Osteocyte (in vitro differentiated cells): ENCODE measurements at regions not wholly inside any gene's neighbourhood (a gene's known extent, or its start where the extent isn't known, plus 50 kb on each side); places are given as distances from the start of the nearest gene placed in this dataset.

ENCODE experiments used
- DNase-seq: peaks from one replicate; pipeline ENCODE4 v3.0.0; 2021; ENCODE audit warnings: mixed read lengths; ENCODE audit not compliant: unreplicated experiment; ENCODE audit errors: extremely low spot score
- H3K27ac Mint-ChIP-seq: one replicate; pipeline ENCODE4 v1.8.0; 2021; ENCODE audit warnings: mild to moderate bottlenecking, mixed read lengths; ENCODE audit not compliant: unreplicated experiment
- H3K27me3 Mint-ChIP-seq: one replicate; pipeline ENCODE4 v1.8.0; 2021; ENCODE audit warnings: mixed read lengths; ENCODE audit not compliant: unreplicated experiment
- H3K36me3 Mint-ChIP-seq: one replicate; pipeline ENCODE4 v1.8.0; 2021; ENCODE audit warnings: mixed read lengths; ENCODE audit not compliant: unreplicated experiment
- H3K4me1 Mint-ChIP-seq: one replicate; pipeline ENCODE4 v1.8.0; 2021; ENCODE audit warnings: mixed read lengths; ENCODE audit not compliant: unreplicated experiment
- H3K4me3 Mint-ChIP-seq: one replicate; pipeline ENCODE4 v1.8.0; 2021; ENCODE audit warnings: mild to moderate bottlenecking, moderate library complexity, mixed read lengths; ENCODE audit not compliant: unreplicated experiment
- H3K9me3 Mint-ChIP-seq: one replicate; pipeline ENCODE4 v1.8.0; 2021; ENCODE audit warnings: mixed read lengths; ENCODE audit not compliant: unreplicated experiment
- TF ChIP-seq, protein P1 (sequence below): fragments of 200-600 bp; sonication (generic); IDR thresholded peaks from 2 replicates; pipeline ENCODE4 v1.5.0; 2021; ENCODE audit warnings: antibody characterized with exemption, mild to moderate bottlenecking, moderate library complexity

DNA sequence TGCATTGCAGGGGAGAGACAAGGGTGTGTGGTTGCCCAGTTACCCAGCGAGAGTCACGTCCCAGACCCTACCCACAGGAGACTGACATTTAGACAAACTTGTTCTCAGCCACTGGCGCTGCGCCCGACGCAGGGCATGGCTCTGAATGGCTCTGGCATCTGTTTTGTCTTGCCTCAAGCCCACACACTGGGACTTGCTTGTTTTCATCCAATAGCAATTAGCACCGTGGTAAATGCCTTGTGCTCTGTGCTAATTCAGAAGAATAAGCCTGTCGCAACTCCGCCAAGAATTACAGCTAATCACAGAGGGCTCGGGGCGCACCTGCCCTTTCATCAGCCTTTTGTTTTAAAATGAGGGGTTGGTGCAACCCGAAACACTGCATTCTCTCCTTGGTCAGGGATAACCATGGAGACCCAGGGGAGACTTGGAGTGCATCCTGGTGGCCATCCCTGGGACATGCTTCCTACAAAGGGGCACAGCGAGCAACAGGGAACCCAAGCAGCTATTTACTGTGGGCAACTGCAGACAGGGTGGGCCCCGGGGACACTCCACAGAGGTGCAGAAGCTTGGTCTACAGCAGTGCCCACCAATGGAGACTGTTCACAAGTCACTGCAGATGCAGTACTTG, 220.6 kb upstream of the ZFHX3 start:
- TF ChIP-seq, protein P1, sequence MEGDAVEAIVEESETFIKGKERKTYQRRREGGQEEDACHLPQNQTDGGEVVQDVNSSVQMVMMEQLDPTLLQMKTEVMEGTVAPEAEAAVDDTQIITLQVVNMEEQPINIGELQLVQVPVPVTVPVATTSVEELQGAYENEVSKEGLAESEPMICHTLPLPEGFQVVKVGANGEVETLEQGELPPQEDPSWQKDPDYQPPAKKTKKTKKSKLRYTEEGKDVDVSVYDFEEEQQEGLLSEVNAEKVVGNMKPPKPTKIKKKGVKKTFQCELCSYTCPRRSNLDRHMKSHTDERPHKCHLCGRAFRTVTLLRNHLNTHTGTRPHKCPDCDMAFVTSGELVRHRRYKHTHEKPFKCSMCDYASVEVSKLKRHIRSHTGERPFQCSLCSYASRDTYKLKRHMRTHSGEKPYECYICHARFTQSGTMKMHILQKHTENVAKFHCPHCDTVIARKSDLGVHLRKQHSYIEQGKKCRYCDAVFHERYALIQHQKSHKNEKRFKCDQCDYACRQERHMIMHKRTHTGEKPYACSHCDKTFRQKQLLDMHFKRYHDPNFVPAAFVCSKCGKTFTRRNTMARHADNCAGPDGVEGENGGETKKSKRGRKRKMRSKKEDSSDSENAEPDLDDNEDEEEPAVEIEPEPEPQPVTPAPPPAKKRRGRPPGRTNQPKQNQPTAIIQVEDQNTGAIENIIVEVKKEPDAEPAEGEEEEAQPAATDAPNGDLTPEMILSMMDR, result peak; percentile 28
- no peak overlapping the region for H3K4me3 Mint-ChIP-seq
- no peaks in the 10 kb centered on the region for H3K36me3 Mint-ChIP-seq
- no peak for DNase-seq
- no peak overlapping the region for H3K27ac Mint-ChIP-seq
- peaks cover 33% of the 10 kb centered on the region for H3K27me3 Mint-ChIP-seq
- H3K4me1 Mint-ChIP-seq, result no peaks in the 10 kb centered on the region
- H3K9me3 Mint-ChIP-seq, result no peaks in the 10 kb centered on the region

DNA sequence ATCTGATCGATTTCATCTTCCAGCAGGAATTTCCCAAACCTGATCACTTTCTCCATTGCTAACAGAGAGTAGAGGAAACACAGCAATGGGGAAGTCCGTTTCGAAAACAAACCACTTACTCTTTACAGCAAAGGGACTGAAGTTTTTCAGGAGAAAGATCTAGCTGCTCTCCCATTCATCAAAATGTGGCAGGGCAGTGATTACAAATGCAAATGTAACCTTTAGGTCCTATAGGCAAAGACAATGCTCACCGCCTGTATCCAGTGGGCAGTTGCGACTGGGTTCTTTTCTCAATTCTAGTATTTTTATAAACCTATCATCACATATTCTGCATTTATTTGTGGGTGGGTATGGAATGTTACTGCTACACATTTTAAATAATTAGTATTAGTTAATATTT, 218.0 kb upstream of the ZFHX3 start:
- Mint-ChIP-seq H3K27me3 (peaks cover 35% of the 10 kb centered on the region), H3K9me3 (peaks cover 6% of the 10 kb centered on the region), H3K4me3 (no peak overlapping the region), H3K27ac (no peak overlapping the region), H3K4me1 (no peaks in the 10 kb centered on the region), H3K36me3 (no peaks in the 10 kb centered on the region)
- TF ChIP-seq, protein P1, result no peak
- DNase-seq, result no peak

DNA sequence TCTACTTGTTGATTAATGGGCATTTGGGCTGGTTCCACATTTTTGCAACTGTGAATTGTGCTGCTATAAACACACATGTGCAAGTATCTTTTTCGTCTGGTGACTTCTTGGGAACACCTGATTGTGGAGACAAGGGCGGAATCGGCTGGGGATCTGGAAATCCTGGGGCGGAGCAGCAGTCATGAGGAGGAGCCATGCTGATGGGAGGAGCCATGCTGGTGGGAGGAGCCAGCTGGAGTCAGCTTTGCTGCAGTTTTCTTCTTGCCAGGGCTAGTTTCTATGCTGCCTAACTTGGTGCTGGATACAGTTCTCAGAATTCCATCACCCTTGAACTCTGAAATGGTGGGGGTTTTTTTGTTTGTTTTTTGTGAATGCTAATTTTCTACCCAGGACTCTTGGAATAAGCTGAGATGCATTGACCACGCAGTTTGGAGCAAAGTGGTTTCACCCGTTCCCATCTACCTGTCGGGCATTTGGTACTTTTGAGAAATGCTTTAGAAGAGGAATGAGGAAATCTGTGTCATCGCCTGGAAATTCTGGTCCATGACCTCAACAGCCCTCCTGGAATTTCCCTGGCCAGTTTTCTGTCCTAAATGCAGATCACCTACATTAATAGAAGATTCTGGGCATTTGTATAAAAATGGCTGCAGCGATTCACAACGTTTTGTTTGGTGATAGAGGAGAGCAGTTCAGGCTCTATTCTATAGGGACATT, 217.4 kb upstream of the ZFHX3 start:
- Mint-ChIP-seq H3K9me3 (peaks cover 6% of the 10 kb centered on the region), H3K4me1 (no peaks in the 10 kb centered on the region), H3K4me3 (no peak overlapping the region), H3K27ac (no peak overlapping the region), H3K36me3 (no peaks in the 10 kb centered on the region), H3K27me3 (peaks cover 33% of the 10 kb centered on the region)
- DNase-seq, result no peak
- TF ChIP-seq, protein P1, result no peak

DNA sequence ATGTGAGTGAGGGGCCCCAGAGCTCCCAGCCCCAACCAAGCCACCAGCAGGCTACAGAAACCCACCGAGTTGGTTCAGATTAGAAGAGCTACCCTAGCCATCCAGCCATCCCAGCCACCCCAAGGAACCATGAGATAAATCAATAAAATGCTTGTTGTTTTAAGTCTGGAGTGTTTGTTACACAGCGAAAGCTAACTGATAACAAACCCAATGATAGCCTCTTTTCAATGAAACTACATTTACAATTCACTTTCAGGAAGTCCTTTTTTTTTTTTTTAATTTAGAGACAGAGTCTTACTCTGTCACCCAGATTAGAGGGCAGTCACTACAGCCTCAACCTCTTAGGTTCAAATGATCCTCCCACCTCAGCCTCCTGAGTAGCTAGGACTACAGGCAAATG, 215.0 kb upstream of the ZFHX3 start:
- Mint-ChIP-seq H3K27ac (no peak overlapping the region), H3K36me3 (no peaks in the 10 kb centered on the region), H3K4me3 (no peak overlapping the region), H3K9me3 (peaks cover 6% of the 10 kb centered on the region), H3K4me1 (no peaks in the 10 kb centered on the region), H3K27me3 (peaks cover 38% of the 10 kb centered on the region)
- TF ChIP-seq, protein P1, result no peak
- no peak for DNase-seq

DNA sequence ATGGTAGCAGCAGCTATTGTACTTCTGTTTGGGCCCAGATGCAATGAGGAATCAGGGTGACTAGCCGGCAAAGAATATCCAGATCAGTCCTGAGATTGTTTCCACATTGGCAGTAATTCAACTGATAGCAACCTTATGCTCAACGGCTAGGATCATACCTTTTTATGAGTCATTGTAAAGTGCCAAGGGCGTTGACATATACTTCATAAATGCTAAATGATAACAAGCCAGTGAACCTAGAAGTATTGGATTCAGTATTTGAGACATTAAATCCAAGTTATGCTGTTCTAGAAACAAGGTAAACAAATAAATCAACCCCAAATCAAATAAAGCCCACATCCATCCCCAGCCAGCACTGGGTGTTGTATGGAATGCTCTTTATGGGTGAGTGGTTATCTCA, 207.1 kb upstream of the ZFHX3 start:
- no peak for DNase-seq
- Mint-ChIP-seq H3K9me3 (no peaks in the 10 kb centered on the region), H3K36me3 (no peaks in the 10 kb centered on the region), H3K27me3 (peaks cover 15% of the 10 kb centered on the region), H3K4me3 (no peak overlapping the region), H3K4me1 (no peaks in the 10 kb centered on the region), H3K27ac (no peak overlapping the region)
- TF ChIP-seq, protein P1, result no peak
